Sigmoid colon (tissue), 4 donors: ENCODE measurements at regions not wholly inside any gene's neighbourhood (a gene's known extent, or its start where the extent isn't known, plus 50 kb on each side); places are given as distances from the start of the nearest gene placed in this dataset.

Experiments
- EP300 ChIP-seq, 4 donors: sonication (generic); formaldehyde crosslinking; IDR thresholded peaks; one replicate each; pipeline ENCODE4 v1.6.1; 2017; ENCODE audit warnings: antibody characterized with exemption in 4 of 4
- POLR2A ChIP-seq, 2 donors: fragments of 450-650 bp; IDR thresholded peaks; one replicate each; pipeline ENCODE4 v1.6.1; 2016; ENCODE audit warnings: antibody characterized with exemption in 2 of 2, mild to moderate bottlenecking in 2 of 2, moderate library complexity in 2 of 2
- TF ChIP-seq, protein P1 (sequence below), 4 experiments: fragments of 450-650 bp in 3 of 4; fragments of 200-600 bp in 1 of 4; IDR thresholded peaks; one replicate each; pipeline ENCODE4 v1.5.1; 2016 to 2019; ENCODE audit warnings: antibody characterized with exemption in 4 of 4, mild to moderate bottlenecking in 3 of 4, moderate library complexity in 2 of 4

DNA sequence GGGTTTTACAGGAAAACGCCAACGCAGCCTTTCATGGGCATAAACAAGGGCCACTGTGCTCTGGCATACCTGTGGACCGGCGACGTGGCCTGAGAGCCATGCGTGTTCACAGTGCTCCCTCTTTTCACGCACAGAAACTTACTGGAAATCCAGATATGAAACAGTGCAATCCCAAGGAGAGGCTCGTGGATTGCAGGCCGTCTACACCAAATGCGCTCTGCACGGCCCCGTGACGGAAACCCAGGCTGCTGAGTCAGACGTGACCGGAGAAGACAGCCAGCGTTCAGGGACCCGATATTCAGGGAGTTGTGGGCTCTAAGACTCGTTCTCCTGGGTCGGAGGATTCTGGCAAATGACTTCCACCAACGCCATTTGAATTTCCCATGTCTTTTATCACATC is 129.2 kb downstream of the FOXL1 start:
- TF ChIP-seq, protein P1, sequence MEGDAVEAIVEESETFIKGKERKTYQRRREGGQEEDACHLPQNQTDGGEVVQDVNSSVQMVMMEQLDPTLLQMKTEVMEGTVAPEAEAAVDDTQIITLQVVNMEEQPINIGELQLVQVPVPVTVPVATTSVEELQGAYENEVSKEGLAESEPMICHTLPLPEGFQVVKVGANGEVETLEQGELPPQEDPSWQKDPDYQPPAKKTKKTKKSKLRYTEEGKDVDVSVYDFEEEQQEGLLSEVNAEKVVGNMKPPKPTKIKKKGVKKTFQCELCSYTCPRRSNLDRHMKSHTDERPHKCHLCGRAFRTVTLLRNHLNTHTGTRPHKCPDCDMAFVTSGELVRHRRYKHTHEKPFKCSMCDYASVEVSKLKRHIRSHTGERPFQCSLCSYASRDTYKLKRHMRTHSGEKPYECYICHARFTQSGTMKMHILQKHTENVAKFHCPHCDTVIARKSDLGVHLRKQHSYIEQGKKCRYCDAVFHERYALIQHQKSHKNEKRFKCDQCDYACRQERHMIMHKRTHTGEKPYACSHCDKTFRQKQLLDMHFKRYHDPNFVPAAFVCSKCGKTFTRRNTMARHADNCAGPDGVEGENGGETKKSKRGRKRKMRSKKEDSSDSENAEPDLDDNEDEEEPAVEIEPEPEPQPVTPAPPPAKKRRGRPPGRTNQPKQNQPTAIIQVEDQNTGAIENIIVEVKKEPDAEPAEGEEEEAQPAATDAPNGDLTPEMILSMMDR (IDR thresholded peaks at IDR 0.05): no peak
- TF ChIP-seq POLR2A (IDR thresholded peaks at IDR 0.05) (no peak), EP300 (IDR thresholded peaks at IDR 0.05) (no peak)
